H9 (cell line): ENCODE measurements at regions not wholly inside any gene's neighbourhood (a gene's known extent, or its start where the extent isn't known, plus 50 kb on each side); places are given as distances from the start of the nearest gene placed in this dataset.

Source experiments
- DNase-seq: peaks from one replicate; pipeline ENCODE4 v3.0.0-alpha.2; 2017
- H2AFZ ChIP-seq: one replicate; pipeline ENCODE4 v1.6.1; 2013; ENCODE audit warnings: mild to moderate bottlenecking, low read length, control low read depth, moderate library complexity
- H2AK5ac ChIP-seq: 2 replicates; pipeline ENCODE4 v1.6.1; 2013; ENCODE audit warnings: low read length, control low read depth, mixed read lengths; ENCODE audit not compliant: insufficient read length
- H2BK120ac ChIP-seq: one replicate; pipeline ENCODE4 v1.6.1; 2013; ENCODE audit warnings: low read depth, mild to moderate bottlenecking, low read length, control low read depth, inconsistent platforms; ENCODE audit not compliant: poor library complexity, severe bottlenecking
- H2BK12ac ChIP-seq: 2 replicates; pipeline ENCODE4 v1.6.1; 2013; ENCODE audit warnings: low read length, control low read depth, mixed read lengths, low read depth; ENCODE audit not compliant: insufficient read length
- H2BK15ac ChIP-seq: 2 replicates; pipeline ENCODE4 v1.6.1; 2013; ENCODE audit warnings: low read depth, low read length, control low read depth
- H2BK20ac ChIP-seq: one replicate; pipeline ENCODE4 v1.6.1; 2013; ENCODE audit warnings: low read depth, mild to moderate bottlenecking, low read length, control low read depth, inconsistent platforms; ENCODE audit not compliant: poor library complexity, severe bottlenecking
- H2BK5ac ChIP-seq: 2 replicates; pipeline ENCODE4 v1.6.1; 2013; ENCODE audit warnings: low read length, control low read depth, mixed read lengths; ENCODE audit not compliant: insufficient read length
- H3K14ac ChIP-seq: 2 replicates; pipeline ENCODE4 v1.6.1; 2013; ENCODE audit warnings: low read length, control low read depth; ENCODE audit not compliant: insufficient read depth
- H3K18ac ChIP-seq: 2 replicates; pipeline ENCODE4 v1.6.1; 2013; ENCODE audit warnings: low read depth, mild to moderate bottlenecking, mixed read lengths, low read length, control low read depth; ENCODE audit not compliant: insufficient read length
- H3K23ac ChIP-seq: 2 replicates; pipeline ENCODE4 v1.6.1; 2013; ENCODE audit warnings: low read length, control low read depth, mixed read lengths, low read depth; ENCODE audit not compliant: insufficient read length
- H3K23me2 ChIP-seq: 2 replicates; pipeline ENCODE4 v1.6.1; 2013; ENCODE audit warnings: low read depth, mild to moderate bottlenecking, mixed read lengths, low read length, control low read depth; ENCODE audit not compliant: insufficient read length, poor library complexity, severe bottlenecking
- H3K27ac ChIP-seq: 2 replicates; pipeline ENCODE4 v1.5.1; 2013; ENCODE audit warnings: low read length, control low read depth, mixed read lengths, low read depth; ENCODE audit not compliant: insufficient read length
- H3K27me3 ChIP-seq: 2 replicates; pipeline ENCODE4 v1.6.1; 2013; ENCODE audit warnings: low read length, control low read depth, inconsistent platforms; ENCODE audit not compliant: insufficient read depth
- H3K4ac ChIP-seq: 2 replicates; pipeline ENCODE4 v1.6.1; 2013; ENCODE audit warnings: low read depth, mild to moderate bottlenecking, control low read depth, inconsistent platforms, low read length, moderate library complexity
- H3K4me1 ChIP-seq: 2 replicates; pipeline ENCODE4 v1.6.1; 2013; ENCODE audit warnings: low read length, control low read depth, inconsistent platforms; ENCODE audit not compliant: insufficient read depth
- H3K4me2 ChIP-seq: 2 replicates; pipeline ENCODE4 v1.6.1; 2013; ENCODE audit warnings: low read length, control low read depth, mixed read lengths; ENCODE audit not compliant: insufficient read length, insufficient read depth
- H3K56ac ChIP-seq: 2 replicates; pipeline ENCODE4 v1.6.1; 2013; ENCODE audit warnings: low read depth, mild to moderate bottlenecking, mixed read lengths, low read length, control low read depth; ENCODE audit not compliant: insufficient read length
- H3K79me1 ChIP-seq: 2 replicates; pipeline ENCODE4 v1.6.1; 2013; ENCODE audit warnings: low read depth, mild to moderate bottlenecking, moderate library complexity, low read length, control low read depth, inconsistent platforms; ENCODE audit not compliant: insufficient read depth, poor library complexity, severe bottlenecking
- H3K79me2 ChIP-seq: 2 replicates; pipeline ENCODE4 v1.6.1; 2013; ENCODE audit warnings: low read length, control low read depth, inconsistent platforms; ENCODE audit not compliant: insufficient read depth
- H3K9ac ChIP-seq: 2 replicates; pipeline ENCODE4 v1.6.1; 2013; ENCODE audit warnings: low read length, control low read depth, mixed read lengths; ENCODE audit not compliant: insufficient read length; ENCODE audit errors: extremely low read depth
- H3K9me3 ChIP-seq: one replicate; pipeline ENCODE4 v1.6.1; 2013; ENCODE audit warnings: low read depth, low read length, inconsistent platforms; ENCODE audit not compliant: control insufficient read depth
- H3T11ph ChIP-seq: one replicate; pipeline ENCODE4 v1.6.1; 2013; ENCODE audit warnings: mild to moderate bottlenecking, low read length, control low read depth, inconsistent platforms
- H4K20me1 ChIP-seq: one replicate; pipeline ENCODE4 v1.6.1; 2013; ENCODE audit not compliant: control insufficient read depth, insufficient read length, insufficient read depth
- H4K5ac ChIP-seq: 2 replicates; pipeline ENCODE4 v1.6.1; 2013; ENCODE audit warnings: low read depth, mild to moderate bottlenecking, mixed read lengths, low read length, control low read depth; ENCODE audit not compliant: insufficient read length
- H4K8ac ChIP-seq: replicated peaks from 2 replicates; pipeline ENCODE4 v1.6.1; 2013; ENCODE audit warnings: low read length, control low read depth, mixed read lengths, low read depth; ENCODE audit not compliant: insufficient read length
- H4K91ac ChIP-seq: 2 replicates; pipeline ENCODE4 v1.6.1; 2013; ENCODE audit warnings: low read depth, mild to moderate bottlenecking, moderate library complexity, mixed read lengths, low read length, control low read depth; ENCODE audit not compliant: insufficient read length
- H3K27ac Mint-ChIP-seq, 3 experiments: 2 replicates in 2 of 3; 3 replicates in 1 of 3; pipeline ENCODE4 v1.8.0; 2020 to 2021; ENCODE audit warnings: mixed read lengths in 3 of 3, mild to moderate bottlenecking in 1 of 3, moderate library complexity in 1 of 3
- H3K27me3 Mint-ChIP-seq: 2 replicates; pipeline ENCODE4 v1.8.0; 2021; ENCODE audit warnings: low read depth, mild to moderate bottlenecking, moderate library complexity, mixed read lengths
- H3K36me3 Mint-ChIP-seq, 3 experiments: 2 replicates in 2 of 3; 3 replicates in 1 of 3; pipeline ENCODE4 v1.8.0; 2020 to 2021; ENCODE audit warnings: low read depth in 3 of 3, mixed read lengths in 3 of 3; ENCODE audit not compliant: insufficient read depth in 1 of 3
- H3K4me1 Mint-ChIP-seq, 2 experiments: 2 replicates each; pipeline ENCODE4 v1.8.0; 2020; ENCODE audit warnings: mixed read lengths in 2 of 2
- H3K4me3 Mint-ChIP-seq, 2 experiments: 2 replicates in 1 of 2; 3 replicates in 1 of 2; pipeline ENCODE4 v1.8.0; 2020 to 2021; ENCODE audit warnings: mild to moderate bottlenecking in 2 of 2, mixed read lengths in 2 of 2, moderate library complexity in 1 of 2
- H3K9me3 Mint-ChIP-seq, 2 experiments: 2 replicates in 1 of 2; 3 replicates in 1 of 2; pipeline ENCODE4 v1.8.0; 2020; ENCODE audit warnings: mild to moderate bottlenecking in 2 of 2, mixed read lengths in 2 of 2, moderate library complexity in 1 of 2
- WGBS: extraction: QIAGEN DNeasy Blood & Tissue Kit; methylation state at CpG from one replicate; pipeline ENCODE4 v1.1.7; 2013; ENCODE audit warnings: missing lambda C conversion rate, low lambda C conversion rate, mixed read lengths; ENCODE audit not compliant: insufficient read length; ENCODE audit errors: extremely low coverage; 5-methylcytosine and 5-hydroxymethylcytosine counted together
- TF ChIP-seq, protein P1 (sequence below): fragments of 200-600 bp; sonication (generic); conservative IDR thresholded peaks from 3 replicates; pipeline ENCODE4 v1.8.0; 2021; ENCODE audit warnings: antibody characterized with exemption, mild to moderate bottlenecking

DNA sequence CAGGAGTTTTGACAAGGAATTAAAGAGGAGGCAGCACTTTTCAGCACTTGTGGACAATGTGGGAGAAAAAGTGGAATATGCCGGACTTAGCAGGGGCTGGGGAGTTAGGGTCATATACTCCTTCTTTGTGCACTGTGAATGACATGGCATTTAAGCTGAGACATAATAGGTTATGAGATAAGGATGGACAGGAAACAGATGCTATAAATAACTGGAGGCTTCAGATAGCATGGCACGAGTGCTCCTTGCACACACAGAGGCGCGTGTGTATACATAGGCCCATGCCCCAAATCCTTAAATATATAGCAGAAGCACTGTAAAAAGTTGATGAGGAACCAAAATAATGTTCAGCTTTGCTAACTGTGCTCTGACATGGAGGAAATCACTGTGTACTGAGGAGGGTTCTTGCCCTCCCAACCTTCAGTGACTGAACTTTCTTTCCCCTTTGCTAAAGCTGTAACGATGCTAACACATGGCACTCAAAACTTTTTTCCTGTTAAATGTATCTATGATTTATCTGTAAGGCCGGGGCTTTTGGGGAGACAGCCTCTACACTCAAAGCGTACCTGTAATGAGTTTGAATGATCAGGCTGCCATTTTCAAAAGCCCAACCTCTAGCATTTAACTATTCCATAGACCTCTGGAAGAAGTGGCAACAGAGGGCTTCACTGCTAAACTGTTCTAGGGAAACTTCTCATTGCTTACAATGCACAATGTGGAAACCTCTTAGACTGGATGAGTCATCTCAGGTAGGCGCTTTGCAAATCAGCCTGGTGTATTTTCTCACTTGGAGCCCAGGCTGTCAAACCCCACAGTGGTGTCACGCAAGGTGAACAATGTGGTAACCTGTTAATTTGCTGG, 784.6 kb downstream of the NR2F2 start:
- H3K56ac ChIP-seq: no peak overlapping the region
- H3K4ac ChIP-seq: no peak overlapping the region
- WGBS: no CpG with 5 or more reads among the region's 9 CpGs
- no peak overlapping the region for H3K18ac ChIP-seq
- H3K23ac ChIP-seq: no peak overlapping the region
- no peak overlapping the region for H2BK5ac ChIP-seq
- no peaks in the 10 kb centered on the region for H3K27me3 Mint-ChIP-seq
- no peak overlapping the region for H3K27ac ChIP-seq
- H2BK20ac ChIP-seq: no peak overlapping the region
- no peak overlapping the region for H4K91ac ChIP-seq
- H3K9me3 Mint-ChIP-seq: peaks cover 2 to 10% of the 10 kb centered on the region in 2 experiments; a peak in 4 of 5 replicates
- H3K4me3 Mint-ChIP-seq: no peak overlapping the region
- no peaks in the 10 kb centered on the region for H3K79me2 ChIP-seq
- H3K27me3 ChIP-seq: no peaks in the 10 kb centered on the region
- no peaks in the 10 kb centered on the region for H3K23me2 ChIP-seq
- TF ChIP-seq, protein P1, sequence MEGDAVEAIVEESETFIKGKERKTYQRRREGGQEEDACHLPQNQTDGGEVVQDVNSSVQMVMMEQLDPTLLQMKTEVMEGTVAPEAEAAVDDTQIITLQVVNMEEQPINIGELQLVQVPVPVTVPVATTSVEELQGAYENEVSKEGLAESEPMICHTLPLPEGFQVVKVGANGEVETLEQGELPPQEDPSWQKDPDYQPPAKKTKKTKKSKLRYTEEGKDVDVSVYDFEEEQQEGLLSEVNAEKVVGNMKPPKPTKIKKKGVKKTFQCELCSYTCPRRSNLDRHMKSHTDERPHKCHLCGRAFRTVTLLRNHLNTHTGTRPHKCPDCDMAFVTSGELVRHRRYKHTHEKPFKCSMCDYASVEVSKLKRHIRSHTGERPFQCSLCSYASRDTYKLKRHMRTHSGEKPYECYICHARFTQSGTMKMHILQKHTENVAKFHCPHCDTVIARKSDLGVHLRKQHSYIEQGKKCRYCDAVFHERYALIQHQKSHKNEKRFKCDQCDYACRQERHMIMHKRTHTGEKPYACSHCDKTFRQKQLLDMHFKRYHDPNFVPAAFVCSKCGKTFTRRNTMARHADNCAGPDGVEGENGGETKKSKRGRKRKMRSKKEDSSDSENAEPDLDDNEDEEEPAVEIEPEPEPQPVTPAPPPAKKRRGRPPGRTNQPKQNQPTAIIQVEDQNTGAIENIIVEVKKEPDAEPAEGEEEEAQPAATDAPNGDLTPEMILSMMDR: no peak
- no peak overlapping the region for H4K5ac ChIP-seq
- no peaks in the 10 kb centered on the region for H3K4me1 ChIP-seq
- H3K14ac ChIP-seq: no peak overlapping the region
- H3K4me2 ChIP-seq: no peak overlapping the region
- H3K79me1 ChIP-seq: no peaks in the 10 kb centered on the region
- no peaks in the 10 kb centered on the region for H3K9me3 ChIP-seq
- H2AK5ac ChIP-seq: no peak overlapping the region
- H4K20me1 ChIP-seq: no peaks in the 10 kb centered on the region
- H2AFZ ChIP-seq: no peak overlapping the region
- no peak overlapping the region for H4K8ac ChIP-seq
- peaks cover 0 to 2% (median 0%) of the 10 kb centered on the region in 3 experiments; a peak in 1 of 7 replicates for H3K36me3 Mint-ChIP-seq
- peaks cover 3% of the 10 kb centered on the region in 2 experiments; a peak in 3 of 4 replicates for H3K4me1 Mint-ChIP-seq
- no peak overlapping the region for H2BK12ac ChIP-seq
- H3K27ac Mint-ChIP-seq: no peak overlapping the region
- no peak overlapping the region for H2BK120ac ChIP-seq
- H3T11ph ChIP-seq: no peak overlapping the region
- H3K9ac ChIP-seq: no peak overlapping the region
- H2BK15ac ChIP-seq: no peak overlapping the region
- no peak for DNase-seq
